NCI-H510A (cell line): ENCODE measurements at regions not wholly inside any gene's neighbourhood (a gene's known extent, or its start where the extent isn't known, plus 50 kb on each side); places are given as distances from the start of the nearest gene placed in this dataset.
"Not testable (repeated sequence)": the region's sequence is repeated elsewhere in the genome, so short reads cannot be mapped to it uniquely, and the experiment has no call there.

Source experiments
- DNase-seq: peaks from one replicate; lab custom pipeline; 2025; lab: John Stamatoyannopoulos, UW

GRCh38 chr5:142259758-142260157 is 65.1 kb downstream of the SPRY4 start:
- DNase-seq, result no peak

GRCh38 chr5:142255831-142256230 is 69.0 kb downstream of the SPRY4 start:
- no peak for DNase-seq

GRCh38 chr5:142254431-142254830 is 70.4 kb downstream of the SPRY4 start:
- DNase-seq, result no peak

DNA sequence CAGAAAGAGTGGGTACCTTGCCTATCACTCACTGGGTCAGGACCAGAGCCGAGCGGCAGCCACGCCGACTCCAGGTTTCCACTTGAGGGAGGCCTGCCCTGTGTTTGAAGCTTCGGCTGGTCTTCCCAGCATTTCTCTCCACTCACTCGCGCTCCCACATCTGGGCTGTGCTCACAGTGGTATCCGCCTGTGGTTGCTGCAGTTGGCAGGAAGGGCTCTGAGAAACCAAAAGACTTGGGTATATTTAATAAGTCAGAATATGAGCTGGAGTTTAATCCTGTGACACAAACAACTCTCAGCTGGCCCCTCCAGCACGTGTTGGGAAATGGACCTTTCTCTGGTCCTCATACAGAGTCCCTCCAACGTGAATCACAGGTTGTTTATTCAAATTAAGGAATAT is 70.9 kb downstream of the SPRY4 start:
- DNase-seq, result no peak

DNA sequence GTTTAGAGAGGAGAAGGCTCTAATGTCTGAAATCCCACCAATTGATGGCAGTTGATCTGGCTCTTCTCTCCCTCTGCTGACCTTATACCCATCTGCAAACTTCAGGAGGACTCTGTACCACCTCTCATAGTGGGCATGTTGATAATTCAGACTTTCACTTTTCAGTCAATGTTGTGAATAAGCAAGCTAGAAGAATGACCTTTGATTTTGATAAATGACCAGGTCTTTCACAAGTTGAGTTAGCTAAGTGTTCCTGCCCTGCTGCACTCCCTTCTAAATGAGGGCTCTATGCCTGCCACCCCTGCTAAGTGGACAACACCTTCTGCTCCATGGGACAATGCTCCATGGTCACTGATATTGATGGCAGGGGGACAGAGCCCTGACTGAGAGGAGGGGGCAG is 74.7 kb downstream of the SPRY4 start:
- no peak for DNase-seq

GRCh38 chr5:142248853-142249462 is 75.9 kb downstream of the SPRY4 start:
- DNase-seq, result peak; percentile 17

GRCh38 chr5:142246258-142246657 is 78.6 kb downstream of the SPRY4 start:
- DNase-seq, result no peak

GRCh38 chr5:142245786-142246185 is 79.0 kb downstream of the SPRY4 start:
- DNase-seq, result no peak

- no peak for DNase-seq
Observed at GRCh38 chr5:142244440-142244839, 80.4 kb downstream of the SPRY4 start.

GRCh38 chr5:142242272-142242671 is 82.5 kb downstream of the SPRY4 start:
- DNase-seq, result no peak

- no peak for DNase-seq
Observed at GRCh38 chr5:142239394-142240159, 85.2 kb downstream of the SPRY4 start.

DNA sequence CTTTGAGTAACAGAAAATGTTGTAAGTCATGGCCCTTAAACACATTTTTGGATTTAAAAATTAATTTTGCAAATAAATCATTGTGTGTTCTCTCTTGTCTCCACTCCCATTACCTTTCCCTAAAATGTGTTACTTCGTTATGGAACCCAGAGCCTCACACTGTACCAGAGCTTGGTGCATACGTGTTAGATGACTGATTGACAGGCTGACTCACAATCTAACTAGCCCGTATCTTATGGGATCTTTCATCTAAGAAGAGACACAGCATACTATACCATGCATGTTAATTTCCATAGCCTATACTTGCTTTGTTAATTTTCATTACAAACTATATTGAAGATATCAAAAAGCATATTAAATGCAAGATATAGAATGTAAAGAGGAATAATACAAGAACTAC is 87.1 kb downstream of the SPRY4 start:
- no peak for DNase-seq

DNA sequence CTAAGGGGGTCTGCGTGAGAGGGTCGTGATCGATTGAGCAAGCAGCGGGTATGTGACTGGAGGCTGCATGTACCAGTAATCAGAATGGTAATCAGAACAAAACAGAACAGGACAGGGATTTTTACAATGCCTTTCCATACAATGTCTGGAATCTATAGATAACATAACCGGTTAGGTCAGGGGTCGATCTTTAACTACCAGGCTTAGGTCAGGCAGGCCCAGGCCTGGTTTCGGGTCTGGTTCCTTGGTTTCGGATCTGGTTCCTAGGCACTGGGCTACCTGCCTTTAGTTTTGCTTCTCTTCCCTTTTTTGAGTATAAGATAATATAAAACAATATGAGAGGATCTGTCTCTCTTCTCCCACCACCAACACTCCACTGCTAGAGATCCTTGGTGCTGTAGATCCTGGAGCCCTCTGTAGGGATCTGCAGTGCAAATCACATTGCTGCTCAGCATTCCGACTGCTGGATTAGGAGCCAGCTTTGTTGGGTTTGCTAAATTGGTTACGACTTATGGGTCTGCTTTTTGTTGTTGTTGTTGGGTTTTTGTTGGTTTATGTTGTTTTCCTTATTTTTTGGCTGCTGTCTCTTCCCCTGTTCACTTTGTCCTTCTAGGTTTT is 88.0 kb downstream of the SPRY4 start:
- DNase-seq, result not testable (repeated sequence)

- DNase-seq, result no peak
Observed at GRCh38 chr5:142235870-142236672, 88.8 kb downstream of the SPRY4 start.

GRCh38 chr5:142235050-142235797 is 89.6 kb downstream of the SPRY4 start:
- DNase-seq, result no peak

- no peak for DNase-seq
Observed at GRCh38 chr5:142233083-142234032, 91.5 kb downstream of the SPRY4 start.

- DNase-seq, result not testable (repeated sequence)
Observed at GRCh38 chr5:142230949-142231348, 93.9 kb downstream of the SPRY4 start.

- no peak for DNase-seq
Observed at GRCh38 chr5:142225141-142225540, 99.7 kb downstream of the SPRY4 start.

- no peak for DNase-seq
Observed at GRCh38 chr5:142222866-142223558, 101.8 kb downstream of the SPRY4 start.
